ENCODE measurements at regions not wholly inside any gene's neighbourhood (a gene's known extent, or its start where the extent isn't known, plus 50 kb on each side); places are given as distances from the start of the nearest gene placed in this dataset.

- no peak for DNase-seq (ENCODE audit: low spot score)
- ATAC-seq (ENCODE audit: low FRiP score), result no peak
- TF ChIP-seq, protein P1, sequence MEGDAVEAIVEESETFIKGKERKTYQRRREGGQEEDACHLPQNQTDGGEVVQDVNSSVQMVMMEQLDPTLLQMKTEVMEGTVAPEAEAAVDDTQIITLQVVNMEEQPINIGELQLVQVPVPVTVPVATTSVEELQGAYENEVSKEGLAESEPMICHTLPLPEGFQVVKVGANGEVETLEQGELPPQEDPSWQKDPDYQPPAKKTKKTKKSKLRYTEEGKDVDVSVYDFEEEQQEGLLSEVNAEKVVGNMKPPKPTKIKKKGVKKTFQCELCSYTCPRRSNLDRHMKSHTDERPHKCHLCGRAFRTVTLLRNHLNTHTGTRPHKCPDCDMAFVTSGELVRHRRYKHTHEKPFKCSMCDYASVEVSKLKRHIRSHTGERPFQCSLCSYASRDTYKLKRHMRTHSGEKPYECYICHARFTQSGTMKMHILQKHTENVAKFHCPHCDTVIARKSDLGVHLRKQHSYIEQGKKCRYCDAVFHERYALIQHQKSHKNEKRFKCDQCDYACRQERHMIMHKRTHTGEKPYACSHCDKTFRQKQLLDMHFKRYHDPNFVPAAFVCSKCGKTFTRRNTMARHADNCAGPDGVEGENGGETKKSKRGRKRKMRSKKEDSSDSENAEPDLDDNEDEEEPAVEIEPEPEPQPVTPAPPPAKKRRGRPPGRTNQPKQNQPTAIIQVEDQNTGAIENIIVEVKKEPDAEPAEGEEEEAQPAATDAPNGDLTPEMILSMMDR (IDR thresholded peaks at IDR 0.05), result no peak
Measured at GRCh38 chr5:163205645-163206044, 231.8 kb upstream of the CCNG1 start.

DNA sequence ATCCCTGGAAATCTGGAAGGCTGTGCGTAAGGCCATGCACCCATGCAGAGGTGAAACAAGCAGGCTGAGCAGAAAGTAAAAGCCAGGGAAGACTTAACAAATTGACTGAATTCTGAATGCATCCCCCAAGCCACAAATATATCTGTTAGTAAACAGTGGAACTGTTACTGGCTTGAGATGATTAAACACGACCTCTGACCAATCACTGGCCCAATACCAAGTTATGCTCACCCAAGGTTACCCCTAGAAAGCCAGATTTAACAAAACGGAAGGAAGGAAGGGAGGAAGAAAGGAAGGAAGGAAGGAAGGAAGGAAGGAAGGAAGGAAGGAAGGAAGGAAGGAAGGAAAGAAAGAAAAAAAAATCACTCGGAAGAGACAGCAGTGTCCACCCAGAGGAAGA, 215.8 kb upstream of the CCNG1 start:
- no peak for DNase-seq (ENCODE audit: low spot score)
- ATAC-seq (ENCODE audit: low FRiP score), result no peak
- TF ChIP-seq, protein P1 (IDR thresholded peaks at IDR 0.05), result no peak

- DNase-seq (ENCODE audit: low spot score) (no peak), ATAC-seq (ENCODE audit: low FRiP score) (no peak)
- TF ChIP-seq, protein P1 (IDR thresholded peaks at IDR 0.05), result no peak
Measured at GRCh38 chr5:163222982-163223381, 214.4 kb upstream of the CCNG1 start.

GRCh38 chr5:163244445-163244987, 192.9 kb upstream of the CCNG1 start:
- TF ChIP-seq, protein P1 (IDR thresholded peaks at IDR 0.05), result no peak
- ATAC-seq (ENCODE audit: low FRiP score) (no peak), DNase-seq (ENCODE audit: low spot score) (no peak)

- no peak for ATAC-seq (ENCODE audit: low FRiP score)
- no peak for DNase-seq (ENCODE audit: low spot score)
- TF ChIP-seq, protein P1 (IDR thresholded peaks at IDR 0.05), result no peak
Measured at GRCh38 chr5:163245584-163245983, 191.8 kb upstream of the CCNG1 start.

GRCh38 chr5:163248333-163248732, 189.1 kb upstream of the CCNG1 start:
- ATAC-seq (ENCODE audit: low FRiP score) (no peak), DNase-seq (ENCODE audit: low spot score) (no peak)
- TF ChIP-seq, protein P1 (IDR thresholded peaks at IDR 0.05), result no peak

DNA sequence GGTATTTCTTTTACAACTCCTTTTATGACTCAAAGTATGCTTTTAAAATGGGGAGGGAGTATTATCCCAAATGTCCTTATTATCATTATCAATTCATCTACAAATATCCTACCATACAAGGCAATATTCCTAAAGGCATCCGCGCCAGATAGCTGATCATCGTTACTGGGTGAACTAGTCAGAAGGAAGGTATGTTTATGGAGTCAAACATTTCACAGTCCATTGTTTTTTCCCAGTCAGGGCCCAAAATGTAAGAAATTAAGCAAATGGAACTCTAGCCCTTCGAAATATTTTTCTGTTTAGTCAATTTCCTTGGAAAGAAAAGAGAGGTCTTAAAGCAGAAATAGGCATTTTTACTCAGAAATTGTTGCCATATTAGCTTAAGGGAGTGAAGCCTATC, 188.5 kb upstream of the CCNG1 start:
- DNase-seq (ENCODE audit: low spot score) (no peak), ATAC-seq (ENCODE audit: low FRiP score) (no peak)
- TF ChIP-seq, protein P1 (IDR thresholded peaks at IDR 0.05), result no peak
